ENCODE measurements at regions not wholly inside any gene's neighbourhood (a gene's known extent, or its start where the extent isn't known, plus 50 kb on each side); places are given as distances from the start of the nearest gene placed in this dataset.

DNA sequence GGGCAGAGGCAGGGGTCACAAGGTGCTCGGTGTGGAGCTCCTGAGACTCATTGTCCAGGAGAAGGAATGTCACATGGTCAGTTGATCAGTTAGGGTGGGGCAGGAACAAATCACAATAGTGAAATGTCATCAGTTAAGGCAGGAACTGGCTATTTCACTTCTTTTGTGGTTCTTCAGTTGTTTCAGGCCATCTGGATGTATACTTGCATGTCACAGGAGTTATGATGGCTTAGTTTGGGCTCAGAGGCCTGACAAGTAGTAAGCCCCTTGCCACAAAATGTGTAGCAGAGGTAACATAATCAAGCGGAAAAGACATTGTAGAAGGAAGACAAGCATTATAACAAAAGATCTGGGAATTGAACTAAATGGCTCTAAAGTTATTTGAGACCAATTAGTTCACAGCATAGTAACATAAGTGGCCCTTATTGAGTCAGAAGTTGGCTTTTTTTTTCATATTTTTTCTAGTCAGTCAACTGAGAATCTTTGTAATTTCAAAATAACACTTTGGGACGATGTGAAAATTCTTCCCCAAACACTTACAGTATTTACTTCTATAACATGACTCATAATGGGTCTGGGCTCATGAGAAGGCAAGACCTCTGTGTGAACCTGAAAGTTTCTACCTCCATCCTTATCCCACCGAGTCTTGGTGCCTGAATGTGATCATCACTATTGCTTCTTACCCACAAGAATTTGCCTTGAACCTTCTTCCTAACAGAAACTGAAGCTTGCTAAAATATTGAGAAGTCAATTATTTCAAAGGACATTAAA lies 137.0 kb upstream of the DPT start:
- Histone ChIP-seq H3K79me2 (ENCODE audit: insufficient read depth, low read length) (no peaks in the 10 kb centered on the region), H3K27me3 (ENCODE audit: insufficient read depth, low read length) (no peaks in the 10 kb centered on the region), H3K4me1 (ENCODE audit: insufficient read depth, low read length) (no peaks in the 10 kb centered on the region), H3K4me3 (ENCODE audit: insufficient read depth, low read depth, low read length) (no peak overlapping the region), H4K20me1 (ENCODE audit: insufficient read depth, low read length) (no peaks in the 10 kb centered on the region), H3K9ac (ENCODE audit: low read length) (no peak overlapping the region), H3K4me2 (ENCODE audit: low read length) (no peak overlapping the region), H3K36me3 (ENCODE audit: insufficient read depth, low read length) (no peaks in the 10 kb centered on the region), H2AFZ (ENCODE audit: low read depth, low read length) (no peak overlapping the region), H3K9me3 (ENCODE audit: insufficient read depth, low read depth, low read length) (no peaks in the 10 kb centered on the region), H3K27ac (ENCODE audit: low read depth, low read length) (no peak overlapping the region)
- no peak for FAIRE-seq
- H3K4me1 Mint-ChIP-seq (ENCODE audit: low read depth, unreplicated experiment) = no peaks in the 10 kb centered on the region
- H3K36me3 Mint-ChIP-seq (ENCODE audit: low read depth, unreplicated experiment) = no peaks in the 10 kb centered on the region
- no peaks in the 10 kb centered on the region for H3K27me3 Mint-ChIP-seq (ENCODE audit: low read depth, unreplicated experiment)
- no peaks in the 10 kb centered on the region for H3K9me3 Mint-ChIP-seq (ENCODE audit: unreplicated experiment)
- TF ChIP-seq, protein P1, sequence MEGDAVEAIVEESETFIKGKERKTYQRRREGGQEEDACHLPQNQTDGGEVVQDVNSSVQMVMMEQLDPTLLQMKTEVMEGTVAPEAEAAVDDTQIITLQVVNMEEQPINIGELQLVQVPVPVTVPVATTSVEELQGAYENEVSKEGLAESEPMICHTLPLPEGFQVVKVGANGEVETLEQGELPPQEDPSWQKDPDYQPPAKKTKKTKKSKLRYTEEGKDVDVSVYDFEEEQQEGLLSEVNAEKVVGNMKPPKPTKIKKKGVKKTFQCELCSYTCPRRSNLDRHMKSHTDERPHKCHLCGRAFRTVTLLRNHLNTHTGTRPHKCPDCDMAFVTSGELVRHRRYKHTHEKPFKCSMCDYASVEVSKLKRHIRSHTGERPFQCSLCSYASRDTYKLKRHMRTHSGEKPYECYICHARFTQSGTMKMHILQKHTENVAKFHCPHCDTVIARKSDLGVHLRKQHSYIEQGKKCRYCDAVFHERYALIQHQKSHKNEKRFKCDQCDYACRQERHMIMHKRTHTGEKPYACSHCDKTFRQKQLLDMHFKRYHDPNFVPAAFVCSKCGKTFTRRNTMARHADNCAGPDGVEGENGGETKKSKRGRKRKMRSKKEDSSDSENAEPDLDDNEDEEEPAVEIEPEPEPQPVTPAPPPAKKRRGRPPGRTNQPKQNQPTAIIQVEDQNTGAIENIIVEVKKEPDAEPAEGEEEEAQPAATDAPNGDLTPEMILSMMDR (IDR thresholded peaks at IDR 0.05; ENCODE audit: insufficient read depth, low read depth, low read length) = no peak
- TF ChIP-seq EZH2 (IDR thresholded peaks at IDR 0.05; ENCODE audit: insufficient read depth, low read length) = no peak
- no peak overlapping the region for H3K27ac Mint-ChIP-seq (ENCODE audit: unreplicated experiment)
- no peak overlapping the region for H3K4me3 Mint-ChIP-seq (ENCODE audit: unreplicated experiment)
- DNase-seq (ENCODE audit: low read depth) = no peak

DNA sequence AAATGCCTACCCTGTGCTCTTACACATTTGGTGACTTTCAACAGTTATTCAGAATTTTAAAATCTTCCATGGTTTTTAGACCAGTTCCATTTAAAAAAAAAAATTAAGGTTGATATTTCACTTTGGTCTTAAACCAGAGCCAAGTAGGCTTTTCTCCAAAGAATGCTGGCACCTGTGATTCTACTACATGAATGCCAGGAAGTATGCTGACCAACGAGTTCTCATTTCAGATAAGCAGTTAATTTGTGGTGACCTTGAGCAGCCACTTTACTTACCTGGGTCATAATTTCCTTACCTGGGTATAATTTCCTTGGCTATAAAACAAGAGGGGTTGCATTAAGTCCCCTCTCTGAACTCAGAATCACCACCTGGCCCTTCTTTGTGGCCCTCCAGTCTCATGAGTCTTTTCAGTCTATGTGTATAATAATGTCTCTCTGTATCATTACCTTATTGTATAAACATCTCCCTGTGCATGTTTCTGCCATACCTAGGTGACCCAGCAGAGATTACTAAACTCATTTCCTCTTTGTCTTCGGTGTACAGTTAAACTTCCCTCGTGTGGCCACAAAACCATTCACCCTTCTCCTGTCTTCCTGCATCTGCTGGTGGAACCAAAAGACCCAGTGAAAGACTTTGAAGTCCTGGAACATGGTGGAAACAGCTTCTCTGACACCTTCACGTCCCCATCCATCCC lies 139.1 kb upstream of the DPT start:
- DNase-seq (ENCODE audit: low read depth) (no peak), FAIRE-seq (no peak)
- Histone ChIP-seq H3K27me3 (ENCODE audit: insufficient read depth, low read length) (no peaks in the 10 kb centered on the region), H3K9ac (ENCODE audit: low read length) (no peak overlapping the region), H2AFZ (ENCODE audit: low read depth, low read length) (no peak overlapping the region), H3K79me2 (ENCODE audit: insufficient read depth, low read length) (no peaks in the 10 kb centered on the region), H3K4me1 (ENCODE audit: insufficient read depth, low read length) (no peaks in the 10 kb centered on the region), H3K4me3 (ENCODE audit: insufficient read depth, low read depth, low read length) (no peak overlapping the region), H3K36me3 (ENCODE audit: insufficient read depth, low read length) (no peaks in the 10 kb centered on the region), H3K9me3 (ENCODE audit: insufficient read depth, low read depth, low read length) (no peaks in the 10 kb centered on the region), H3K27ac (ENCODE audit: low read depth, low read length) (no peak overlapping the region), H3K4me2 (ENCODE audit: low read length) (no peak overlapping the region), H4K20me1 (ENCODE audit: insufficient read depth, low read length) (no peaks in the 10 kb centered on the region)
- Mint-ChIP-seq H3K4me1 (ENCODE audit: low read depth, unreplicated experiment) (no peaks in the 10 kb centered on the region), H3K4me3 (ENCODE audit: unreplicated experiment) (no peak overlapping the region), H3K9me3 (ENCODE audit: unreplicated experiment) (no peaks in the 10 kb centered on the region), H3K36me3 (ENCODE audit: low read depth, unreplicated experiment) (no peaks in the 10 kb centered on the region), H3K27ac (ENCODE audit: unreplicated experiment) (no peak overlapping the region), H3K27me3 (ENCODE audit: low read depth, unreplicated experiment) (no peaks in the 10 kb centered on the region)
- TF ChIP-seq, protein P1 (IDR thresholded peaks at IDR 0.05; ENCODE audit: insufficient read depth, low read depth, low read length) = no peak
- TF ChIP-seq EZH2 (IDR thresholded peaks at IDR 0.05; ENCODE audit: insufficient read depth, low read length) = no peak

DNA sequence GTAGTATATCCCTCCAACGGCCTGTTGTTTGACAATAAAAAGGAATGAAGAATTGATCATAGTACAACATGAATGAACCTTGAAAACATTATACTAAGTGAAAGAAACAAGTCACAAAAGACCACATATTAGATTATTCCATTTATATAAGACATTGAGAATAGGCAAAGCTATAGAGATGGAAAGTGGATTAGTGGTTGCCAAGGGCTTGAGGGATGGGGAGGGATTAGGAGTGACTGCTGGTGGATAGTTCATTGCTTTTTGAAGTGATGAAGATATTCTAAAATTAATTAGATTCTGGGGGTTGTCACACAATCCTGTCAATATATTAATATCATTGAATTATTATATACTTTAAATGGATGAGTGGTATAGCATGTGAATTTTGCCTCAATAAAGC lies 142.5 kb upstream of the DPT start:
- no peak overlapping the region for H3K4me2 ChIP-seq (ENCODE audit: low read length)
- no peaks in the 10 kb centered on the region for H3K36me3 ChIP-seq (ENCODE audit: insufficient read depth, low read length)
- no peak overlapping the region for H2AFZ ChIP-seq (ENCODE audit: low read depth, low read length)
- H3K9me3 ChIP-seq (ENCODE audit: insufficient read depth, low read depth, low read length) = no peaks in the 10 kb centered on the region
- no peak overlapping the region for H3K9ac ChIP-seq (ENCODE audit: low read length)
- H3K4me3 ChIP-seq (ENCODE audit: insufficient read depth, low read depth, low read length) = no peak overlapping the region
- TF ChIP-seq, protein P1 (IDR thresholded peaks at IDR 0.05; ENCODE audit: insufficient read depth, low read depth, low read length) = no peak
- no peak for TF ChIP-seq EZH2 (IDR thresholded peaks at IDR 0.05; ENCODE audit: insufficient read depth, low read length)
- DNase-seq (ENCODE audit: low read depth) (no peak), FAIRE-seq (no peak)
- no peaks in the 10 kb centered on the region for H3K4me1 Mint-ChIP-seq (ENCODE audit: low read depth, unreplicated experiment)
- no peaks in the 10 kb centered on the region for H4K20me1 ChIP-seq (ENCODE audit: insufficient read depth, low read length)
- no peaks in the 10 kb centered on the region for H3K4me1 ChIP-seq (ENCODE audit: insufficient read depth, low read length)
- no peak overlapping the region for H3K27ac Mint-ChIP-seq (ENCODE audit: unreplicated experiment)
- no peaks in the 10 kb centered on the region for H3K79me2 ChIP-seq (ENCODE audit: insufficient read depth, low read length)
- H3K27me3 ChIP-seq (ENCODE audit: insufficient read depth, low read length) = no peaks in the 10 kb centered on the region
- H3K9me3 Mint-ChIP-seq (ENCODE audit: unreplicated experiment) = no peaks in the 10 kb centered on the region
- no peaks in the 10 kb centered on the region for H3K27me3 Mint-ChIP-seq (ENCODE audit: low read depth, unreplicated experiment)
- no peaks in the 10 kb centered on the region for H3K36me3 Mint-ChIP-seq (ENCODE audit: low read depth, unreplicated experiment)
- H3K4me3 Mint-ChIP-seq (ENCODE audit: unreplicated experiment) = no peak overlapping the region
- H3K27ac ChIP-seq (ENCODE audit: low read depth, low read length) = no peak overlapping the region

Measured in astrocyte (in vitro differentiated cells and primary cell).